ENCODE measurements at regions not wholly inside any gene's neighbourhood (a gene's known extent, or its start where the extent isn't known, plus 50 kb on each side); places are given as distances from the start of the nearest gene placed in this dataset.

DNA sequence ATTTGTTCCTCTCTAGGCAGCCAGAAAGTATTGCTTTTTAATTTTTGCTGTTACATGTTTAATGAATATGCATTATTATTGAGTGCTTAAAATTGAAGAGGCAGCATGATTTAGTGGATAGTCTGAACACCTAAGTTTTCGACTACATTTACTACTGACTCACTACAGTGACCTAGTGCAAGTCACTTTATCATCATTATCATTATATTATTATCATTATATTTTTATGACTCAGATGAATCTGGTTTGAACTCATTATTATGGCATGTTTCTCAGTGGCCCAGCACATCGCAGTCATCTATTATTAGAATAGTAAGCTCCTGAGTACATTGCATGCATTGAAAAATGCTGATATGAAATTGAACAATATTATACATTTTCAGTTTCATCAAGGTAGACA, 351.2 kb upstream of the PRR20A start (continued):
- no peak for TF ChIP-seq TCF12 (IDR thresholded peaks at IDR 0.05; ENCODE audit: low read depth, low read length)
- TF ChIP-seq ATF3 (IDR thresholded peaks at IDR 0.05; ENCODE audit: insufficient read depth, low read depth, low read length) = no peak

Data from H1 (cell line).